Panc1 (cell line): ENCODE measurements at regions not wholly inside any gene's neighbourhood (a gene's known extent, or its start where the extent isn't known, plus 50 kb on each side); places are given as distances from the start of the nearest gene placed in this dataset.

Source experiments
- POLR2AphosphoS5 ChIP-seq: IDR thresholded peaks from 2 replicates; pipeline ENCODE4 v1.6.1; 2012; ENCODE audit warnings: mild to moderate bottlenecking, low read depth, low read length, moderate library complexity
- REST ChIP-seq, 2 experiments: IDR thresholded peaks; 2 replicates each; pipeline ENCODE4 v1.6.1; 2011 to 2012; ENCODE audit warnings: low read depth in 2 of 2, control low read depth in 1 of 2, low read length in 1 of 2, mild to moderate bottlenecking in 1 of 2, moderate library complexity in 1 of 2; ENCODE audit not compliant: insufficient read depth in 1 of 2
- SIN3A ChIP-seq: IDR thresholded peaks from 2 replicates; pipeline ENCODE4 v1.6.1; 2012; ENCODE audit warnings: low read depth, mild to moderate bottlenecking, low read length, moderate library complexity, borderline replicate concordance; ENCODE audit not compliant: insufficient read depth
- TCF7L2 ChIP-seq: IDR thresholded peaks from 2 replicates; pipeline ENCODE4 v1.6.1; 2011; ENCODE audit warnings: mild to moderate bottlenecking, low read depth, low read length, inconsistent platforms
- TF ChIP-seq, protein P1 (sequence below): fragments of 450-650 bp; IDR thresholded peaks from 2 replicates; pipeline ENCODE4 v1.5.1; 2017; ENCODE audit warnings: mild to moderate bottlenecking

DNA sequence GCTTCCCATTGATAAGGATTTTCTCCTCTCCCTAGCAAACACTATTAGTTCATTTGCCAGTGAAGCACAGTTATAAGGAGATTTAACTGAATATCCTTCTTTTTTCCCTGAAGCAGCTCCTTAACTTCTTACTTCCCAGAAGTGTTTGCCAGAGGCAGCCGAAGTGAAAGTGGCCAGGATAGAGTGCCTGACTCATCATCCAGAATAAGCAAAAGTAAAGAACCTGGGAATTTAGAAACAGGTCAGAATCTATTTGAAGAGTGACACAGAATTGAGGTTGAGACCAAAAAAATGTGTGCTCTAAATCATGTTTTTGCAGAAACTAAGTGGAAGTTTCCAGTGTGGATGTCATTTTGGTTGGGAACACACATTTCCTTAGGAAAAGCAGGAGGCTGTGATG lies 249.6 kb upstream of the VWC2 start:
- TF ChIP-seq REST (IDR thresholded peaks at IDR 0.05; ENCODE audit: insufficient read depth in 1 of 2, low read depth in 2 of 2, low read length in 1 of 2) (no peak), POLR2AphosphoS5 (no peak), TCF7L2 (no peak), SIN3A (no peak)
- TF ChIP-seq, protein P1, sequence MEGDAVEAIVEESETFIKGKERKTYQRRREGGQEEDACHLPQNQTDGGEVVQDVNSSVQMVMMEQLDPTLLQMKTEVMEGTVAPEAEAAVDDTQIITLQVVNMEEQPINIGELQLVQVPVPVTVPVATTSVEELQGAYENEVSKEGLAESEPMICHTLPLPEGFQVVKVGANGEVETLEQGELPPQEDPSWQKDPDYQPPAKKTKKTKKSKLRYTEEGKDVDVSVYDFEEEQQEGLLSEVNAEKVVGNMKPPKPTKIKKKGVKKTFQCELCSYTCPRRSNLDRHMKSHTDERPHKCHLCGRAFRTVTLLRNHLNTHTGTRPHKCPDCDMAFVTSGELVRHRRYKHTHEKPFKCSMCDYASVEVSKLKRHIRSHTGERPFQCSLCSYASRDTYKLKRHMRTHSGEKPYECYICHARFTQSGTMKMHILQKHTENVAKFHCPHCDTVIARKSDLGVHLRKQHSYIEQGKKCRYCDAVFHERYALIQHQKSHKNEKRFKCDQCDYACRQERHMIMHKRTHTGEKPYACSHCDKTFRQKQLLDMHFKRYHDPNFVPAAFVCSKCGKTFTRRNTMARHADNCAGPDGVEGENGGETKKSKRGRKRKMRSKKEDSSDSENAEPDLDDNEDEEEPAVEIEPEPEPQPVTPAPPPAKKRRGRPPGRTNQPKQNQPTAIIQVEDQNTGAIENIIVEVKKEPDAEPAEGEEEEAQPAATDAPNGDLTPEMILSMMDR, result no peak
